ENCODE measurements at regions not wholly inside any gene's neighbourhood (a gene's known extent, or its start where the extent isn't known, plus 50 kb on each side); places are given as distances from the start of the nearest gene placed in this dataset.

GRCh38 chr10:116006508-116006907, 266.5 kb downstream of the GFRA1 start:
- DNase-seq, result no peak
- Mint-ChIP-seq H3K4me1 (ENCODE audit: low read depth, unreplicated experiment) (no peaks in the 10 kb centered on the region), H3K27me3 (ENCODE audit: unreplicated experiment) (no peaks in the 10 kb centered on the region), H3K4me3 (ENCODE audit: low read depth, unreplicated experiment) (no peak overlapping the region), H3K9me3 (ENCODE audit: low read depth, unreplicated experiment) (peaks cover 2% of the 10 kb centered on the region), H3K36me3 (ENCODE audit: insufficient read depth, unreplicated experiment) (no peaks in the 10 kb centered on the region), H3K27ac (ENCODE audit: unreplicated experiment) (no peak overlapping the region)
- no peak for TF ChIP-seq CTCF (IDR thresholded peaks at IDR 0.05; ENCODE audit: unreplicated experiment)
- CTCF ChIA-PET, result no interaction called here
- intact Hi-C loops (cut with micrococcal nuclease; ENCODE audit: unreplicated experiment), result no loop called here
- no TSS peak for BruUV-seq (replicated peaks)

GRCh38 chr10:116005301-116005700, 267.7 kb downstream of the GFRA1 start:
- Mint-ChIP-seq H3K36me3 (ENCODE audit: insufficient read depth, unreplicated experiment) (no peaks in the 10 kb centered on the region), H3K27ac (ENCODE audit: unreplicated experiment) (no peak overlapping the region), H3K4me3 (ENCODE audit: low read depth, unreplicated experiment) (no peak overlapping the region), H3K27me3 (ENCODE audit: unreplicated experiment) (no peaks in the 10 kb centered on the region), H3K4me1 (ENCODE audit: low read depth, unreplicated experiment) (no peaks in the 10 kb centered on the region), H3K9me3 (ENCODE audit: low read depth, unreplicated experiment) (peaks cover 2% of the 10 kb centered on the region)
- DNase-seq, result no peak
- TF ChIP-seq CTCF (IDR thresholded peaks at IDR 0.05; ENCODE audit: unreplicated experiment), result no peak
- CTCF ChIA-PET, result no interaction called here
- intact Hi-C loops (cut with micrococcal nuclease; ENCODE audit: unreplicated experiment), result no loop called here
- BruUV-seq (replicated peaks), result no TSS peak

GRCh38 chr10:116002735-116003134, 270.3 kb downstream of the GFRA1 start:
- H3K9me3 Mint-ChIP-seq (ENCODE audit: low read depth, unreplicated experiment), result peaks cover 2% of the 10 kb centered on the region
- H3K27ac Mint-ChIP-seq (ENCODE audit: unreplicated experiment), result no peak overlapping the region
- CTCF ChIA-PET, result no interaction called here
- no peak overlapping the region for H3K4me3 Mint-ChIP-seq (ENCODE audit: low read depth, unreplicated experiment)
- no peaks in the 10 kb centered on the region for H3K36me3 Mint-ChIP-seq (ENCODE audit: insufficient read depth, unreplicated experiment)
- DNase-seq, result no peak
- no TSS peak for BruUV-seq (replicated peaks)
- H3K4me1 Mint-ChIP-seq (ENCODE audit: low read depth, unreplicated experiment), result no peaks in the 10 kb centered on the region
- intact Hi-C loops (cut with micrococcal nuclease; ENCODE audit: unreplicated experiment), result no loop called here
- no peak for TF ChIP-seq CTCF (IDR thresholded peaks at IDR 0.05; ENCODE audit: unreplicated experiment)
- no peaks in the 10 kb centered on the region for H3K27me3 Mint-ChIP-seq (ENCODE audit: unreplicated experiment)

- H3K4me3 Mint-ChIP-seq (ENCODE audit: low read depth, unreplicated experiment), result no peak overlapping the region
- intact Hi-C loops (cut with micrococcal nuclease; ENCODE audit: unreplicated experiment), result no loop called here
- peaks cover 2% of the 10 kb centered on the region for H3K9me3 Mint-ChIP-seq (ENCODE audit: low read depth, unreplicated experiment)
- no peak for TF ChIP-seq CTCF (IDR thresholded peaks at IDR 0.05; ENCODE audit: unreplicated experiment)
- no TSS peak for BruUV-seq (replicated peaks)
- DNase-seq, result no peak
- no peaks in the 10 kb centered on the region for H3K27me3 Mint-ChIP-seq (ENCODE audit: unreplicated experiment)
- H3K36me3 Mint-ChIP-seq (ENCODE audit: insufficient read depth, unreplicated experiment), result no peaks in the 10 kb centered on the region
- no peak overlapping the region for H3K27ac Mint-ChIP-seq (ENCODE audit: unreplicated experiment)
- CTCF ChIA-PET, result no interaction called here
- H3K4me1 Mint-ChIP-seq (ENCODE audit: low read depth, unreplicated experiment), result no peaks in the 10 kb centered on the region
Observed at GRCh38 chr10:116001976-116002375, 271.0 kb downstream of the GFRA1 start.
